H1 (cell line): ENCODE measurements at regions not wholly inside any gene's neighbourhood (a gene's known extent, or its start where the extent isn't known, plus 50 kb on each side); places are given as distances from the start of the nearest gene placed in this dataset.

ENCODE experiments used
- ATF3 ChIP-seq: IDR thresholded peaks from 2 replicates; pipeline ENCODE4 v1.6.1; 2011; ENCODE audit warnings: low read depth, mild to moderate bottlenecking, low read length; ENCODE audit not compliant: insufficient read depth
- CEBPB ChIP-seq: IDR thresholded peaks from 2 replicates; pipeline ENCODE4 v1.6.1; 2012; ENCODE audit warnings: low read depth, low read length
- CTCF ChIP-seq, 3 experiments: IDR thresholded peaks; 1 replicate in 2 of 3; 2 replicates in 1 of 3; pipeline versions ENCODE4 v1.5.1 to v1.6.1; 2011; ENCODE audit warnings: low read length in 3 of 3, mild to moderate bottlenecking in 3 of 3, inconsistent platforms in 2 of 3, low read depth in 1 of 3, moderate library complexity in 1 of 3; ENCODE audit not compliant: insufficient read depth in 1 of 3; ENCODE audit errors: control extremely low read depth in 1 of 3
- GTF2F1 ChIP-seq: IDR thresholded peaks from 2 replicates; pipeline ENCODE4 v1.6.1; 2012; ENCODE audit warnings: low read depth, low read length, improper control_type of control experiment, borderline replicate concordance
- MAX ChIP-seq: IDR thresholded peaks from 2 replicates; pipeline ENCODE4 v1.6.1; 2012; ENCODE audit warnings: inconsistent platforms
- NANOG ChIP-seq: IDR thresholded peaks from 2 replicates; pipeline ENCODE4 v1.6.1; 2011; ENCODE audit warnings: low read length, low read depth, mild to moderate bottlenecking, inconsistent platforms; ENCODE audit not compliant: insufficient read depth, poor library complexity, severe bottlenecking
- POLR2A ChIP-seq, 2 experiments: IDR thresholded peaks; 1 replicate in 1 of 2; 2 replicates in 1 of 2; pipeline ENCODE4 v1.6.1; 2011; ENCODE audit warnings: low read depth in 2 of 2, low read length in 2 of 2, mild to moderate bottlenecking in 2 of 2; ENCODE audit errors: control extremely low read depth in 1 of 2
- SIRT6 ChIP-seq: IDR thresholded peaks from one replicate; pipeline ENCODE4 v1.7.1; 2012; ENCODE audit warnings: low read length, inconsistent platforms
- SUZ12 ChIP-seq: fragments of 200-600 bp; sonication (generic); IDR thresholded peaks from 2 replicates; pipeline ENCODE4 v1.6.1; 2012; ENCODE audit warnings: mild to moderate bottlenecking, inconsistent platforms, low read length, moderate library complexity, mixed read lengths
- TCF12 ChIP-seq: IDR thresholded peaks from 2 replicates; pipeline ENCODE4 v1.6.1; 2011; ENCODE audit warnings: low read depth, mild to moderate bottlenecking, low read length
- ZNF274 ChIP-seq: IDR thresholded peaks from 2 replicates; pipeline ENCODE4 v1.7.0; 2012; ENCODE audit warnings: low read length, borderline replicate concordance; ENCODE audit errors: extremely low read depth

GRCh38 chr6:85063611-85064010 is 299.2 kb upstream of the TBX18 start:
- TF ChIP-seq POLR2A (IDR thresholded peaks at IDR 0.05; ENCODE audit: control extremely low read depth in 1 of 2, low read depth in 2 of 2, low read length in 2 of 2), result no peak
- no peak for TF ChIP-seq CEBPB
- no peak for TF ChIP-seq CTCF (IDR thresholded peaks at IDR 0.05; ENCODE audit: control extremely low read depth in 1 of 3, insufficient read depth in 1 of 3, low read depth in 1 of 3, low read length in 3 of 3)
- TF ChIP-seq GTF2F1, result no peak
- no peak for TF ChIP-seq MAX
- no peak for TF ChIP-seq ZNF274
- no peak for TF ChIP-seq SIRT6
- TF ChIP-seq TCF12, result no peak
- no peak for TF ChIP-seq SUZ12
- no peak for TF ChIP-seq ATF3
- TF ChIP-seq NANOG, result no peak
